HCT116 (cell line): ENCODE measurements at regions not wholly inside any gene's neighbourhood (a gene's known extent, or its start where the extent isn't known, plus 50 kb on each side); places are given as distances from the start of the nearest gene placed in this dataset.

Experiments
- ATAC-seq: fragments of 200-7000 bp; cut with Tn5 transposase; 2 replicates; pipeline ENCODE4 v1.9.1; 2020; ENCODE audit warnings: mild to moderate bottlenecking, moderate library complexity
- BruUV-seq: library from RNA; stranded (reverse); fragments of 400-500 nt; replicated peaks from 2 replicates; lab custom pipeline; 2021; lab: Mats Ljungman, UMichigan
- CTCF ChIA-PET: fragments of 300-600 bp; sonication (Branson Sonifier 250); formaldehyde crosslinking; loops from one replicate; lab custom pipeline; 2021; ENCODE audit warnings: antibody characterized with exemption; lab: Charles Lee
- POLR2A ChIA-PET: fragments of 300-600, 350-600 bp; sonication (Branson Sonifier 250); formaldehyde crosslinking; loops from one replicate; lab custom pipeline; 2021; ENCODE audit warnings: antibody characterized with exemption; lab: Charles Lee
- RAD21 ChIA-PET, 2 experiments: fragments of 300-600 bp; sonication (Branson Sonifier 250); formaldehyde crosslinking; loops; one replicate each; lab custom pipeline; 2023; ENCODE audit warnings: low total read pairs in 2 of 2; ENCODE audit not compliant: uncharacterized antibody in 2 of 2, unreplicated experiment in 2 of 2, low non-redundant PET in 1 of 2; lab: Charles Lee
- DNase-seq: peaks from one replicate; pipeline ENCODE4 v3.0.0-alpha.2; 2010; ENCODE audit warnings: low read depth, low spot score
- H2AFZ ChIP-seq: fragments of 200-600 bp; shearing (Covaris generic), sonication (generic); 2 replicates; pipeline ENCODE4 v1.6.1; 2017; ENCODE audit warnings: low read depth, mixed run types, mixed read lengths, antibody characterized with exemption, low read length; ENCODE audit not compliant: poor library complexity, severe bottlenecking
- H3K27ac ChIP-seq: 2 replicates; pipeline ENCODE4 v1.5.1; 2012; ENCODE audit warnings: low read depth, low read length
- H3K27me3 ChIP-seq: fragments of 200-600 bp; sonication (generic); 2 replicates; pipeline ENCODE4 v1.6.1; 2016; ENCODE audit warnings: mixed run types, low read length, mixed read lengths; ENCODE audit not compliant: insufficient read depth
- H3K36me3 ChIP-seq, 2 experiments: fragments of 200-500 bp in 1 of 2; fragments of 200-600 bp in 1 of 2; sonication (Bioruptor generic) in 1 of 2; sonication (generic) in 1 of 2; 2 replicates each; pipeline versions ENCODE4 v1.5.1 to v1.6.1; 2014 to 2016; ENCODE audit warnings: low read length in 2 of 2, inconsistent platforms in 1 of 2, mixed read lengths in 1 of 2, mixed run types in 1 of 2; ENCODE audit not compliant: insufficient read depth in 2 of 2, control insufficient read depth in 1 of 2
- H3K4me1 ChIP-seq, 2 experiments: fragments of 200-600 bp in 1 of 2; sonication (generic) in 1 of 2; 2 replicates each; pipeline versions ENCODE4 v1.5.1 to v1.6.1; 2012 to 2017; ENCODE audit warnings: low read length in 2 of 2, inconsistent platforms in 1 of 2, mild to moderate bottlenecking in 1 of 2, mixed read lengths in 1 of 2, mixed run types in 1 of 2, moderate library complexity in 1 of 2; ENCODE audit not compliant: insufficient read depth in 2 of 2, control insufficient read depth in 1 of 2
- H3K4me2 ChIP-seq: fragments of 200-600 bp; sonication (generic); 2 replicates; pipeline ENCODE4 v1.6.1; 2017; ENCODE audit warnings: mixed run types, low read length, mixed read lengths
- H3K4me3 ChIP-seq, 2 experiments: fragments of 200-600 bp in 1 of 2; sonication (generic) in 1 of 2; replicated peaks in 1 of 2; 2 replicates each; pipeline ENCODE4 v1.5.1; 2011 to 2016; ENCODE audit warnings: low read length in 2 of 2, control low read depth in 1 of 2, low read depth in 1 of 2, mild to moderate bottlenecking in 1 of 2, mixed read lengths in 1 of 2, mixed run types in 1 of 2
- H3K79me2 ChIP-seq: fragments of 200-600 bp; sonication (generic); 2 replicates; pipeline ENCODE4 v1.6.1; 2017; ENCODE audit warnings: mild to moderate bottlenecking, mixed run types, low read length, moderate library complexity, mixed read lengths; ENCODE audit not compliant: insufficient read depth
- H3K9ac ChIP-seq: fragments of 200-600 bp; sonication (generic); 2 replicates; pipeline ENCODE4 v1.6.1; 2016; ENCODE audit warnings: low read length, mixed read lengths
- H3K9me2 ChIP-seq: fragments of 200-600 bp; sonication (generic), shearing (Covaris generic); 2 replicates; pipeline ENCODE4 v1.6.1; 2017; ENCODE audit warnings: mixed run types, mild to moderate bottlenecking, moderate library complexity; ENCODE audit not compliant: insufficient read depth
- H3K9me3 ChIP-seq, 2 experiments: fragments of 200-500 bp in 1 of 2; fragments of 200-600 bp in 1 of 2; sonication (Bioruptor generic) in 1 of 2; sonication (generic) in 1 of 2; 2 replicates each; pipeline ENCODE4 v1.6.1; 2014 to 2017; ENCODE audit warnings: low read length in 2 of 2, mixed read lengths in 2 of 2, inconsistent platforms in 1 of 2, low read depth in 1 of 2, mild to moderate bottlenecking in 1 of 2, mixed run types in 1 of 2, moderate library complexity in 1 of 2; ENCODE audit not compliant: control insufficient read depth in 1 of 2, insufficient read depth in 1 of 2
- H4K20me1 ChIP-seq: fragments of 200-600 bp; sonication (generic), shearing (Covaris generic); 2 replicates; pipeline ENCODE4 v1.6.1; 2017; ENCODE audit warnings: mixed run types, mild to moderate bottlenecking, moderate library complexity; ENCODE audit not compliant: insufficient read depth
- CBX3 ChIP-seq: IDR thresholded peaks from 2 replicates; pipeline ENCODE4 v1.6.1; 2012; ENCODE audit warnings: low read depth
- CEBPB ChIP-seq: IDR thresholded peaks from 2 replicates; pipeline ENCODE4 v1.6.1; 2012; ENCODE audit warnings: low read depth
- EGR1 ChIP-seq: IDR thresholded peaks from 2 replicates; pipeline ENCODE4 v1.6.1; 2012; ENCODE audit warnings: low read depth
- JUND ChIP-seq: IDR thresholded peaks from 2 replicates; pipeline ENCODE4 v1.6.1; 2012
- POLR2A ChIP-seq: IDR thresholded peaks from 2 replicates; pipeline ENCODE4 v1.7.0; 2011; ENCODE audit warnings: borderline replicate concordance; ENCODE audit not compliant: insufficient read depth, insufficient read length; ENCODE audit errors: extremely low read depth
- POLR2AphosphoS5 ChIP-seq: IDR thresholded peaks from 2 replicates; pipeline ENCODE4 v1.6.1; 2011; ENCODE audit warnings: mild to moderate bottlenecking, low read depth, low read length, moderate library complexity
- REST ChIP-seq: IDR thresholded peaks from 2 replicates; pipeline ENCODE4 v1.6.1; 2012; ENCODE audit warnings: low read depth
- SP1 ChIP-seq: IDR thresholded peaks from 2 replicates; pipeline ENCODE4 v1.6.1; 2012; ENCODE audit warnings: low read depth
- SRF ChIP-seq: IDR thresholded peaks from 2 replicates; pipeline ENCODE4 v1.6.1; 2012; ENCODE audit warnings: low read depth
- intact Hi-C: fragments of 100-400 bp; cut with micrococcal nuclease; formaldehyde crosslinking; loops from 2 replicates; pipeline ENCODE4 v1.10.0; 2022

- CTCF ChIA-PET, result no interaction called here
- TF ChIP-seq CEBPB, result no peak
- TF ChIP-seq SP1, result no peak
- no peak for TF ChIP-seq CBX3
- TF ChIP-seq POLR2A, result no peak
- no peak for TF ChIP-seq SRF
- no peak for TF ChIP-seq EGR1
- no peak for TF ChIP-seq REST
- no peak for TF ChIP-seq JUND
- TF ChIP-seq POLR2AphosphoS5, result no peak
- H2AFZ ChIP-seq, result no peak overlapping the region
These were observed 143.3 kb downstream of the GAS1 start for GRCh38 chr9:86804011-86804410.

More at GRCh38 chr9:86804011-86804410, 143.3 kb downstream of the GAS1 start:
- Histone ChIP-seq H3K4me3 (no peak overlapping the region), H3K27me3 (peaks cover 22% of the 10 kb centered on the region), H3K27ac (no peak overlapping the region), H4K20me1 (no peaks in the 10 kb centered on the region), H3K4me1 (no peaks in the 10 kb centered on the region), H3K79me2 (no peaks in the 10 kb centered on the region), H3K36me3 (no peaks in the 10 kb centered on the region), H3K4me2 (no peak overlapping the region), H3K9ac (no peak overlapping the region), H3K9me3 (no peaks in the 10 kb centered on the region), H3K9me2 (no peaks in the 10 kb centered on the region)
- ChIA-PET RAD21 (no interaction called here), POLR2A (no interaction called here)
- no TSS peak for BruUV-seq
- ATAC-seq (no peak), DNase-seq (no peak)
- intact Hi-C loops, result loop anchor here (5.0 kb wide), 1 partner anchor 317 kb away; no protein-coding TSS in a partner anchor
